Chondrocyte (in vitro differentiated cells): ENCODE measurements at regions not wholly inside any gene's neighbourhood (a gene's known extent, or its start where the extent isn't known, plus 50 kb on each side); places are given as distances from the start of the nearest gene placed in this dataset.

Experiments
- DNase-seq: peaks from one replicate; pipeline ENCODE4 v3.0.0; 2021; ENCODE audit warnings: mixed read lengths, low spot score
- H3K27ac Mint-ChIP-seq: one replicate; pipeline ENCODE4 v1.8.0; 2021; ENCODE audit warnings: mild to moderate bottlenecking, moderate library complexity, mixed read lengths; ENCODE audit not compliant: unreplicated experiment
- H3K27me3 Mint-ChIP-seq: 2 replicates; pipeline ENCODE4 v1.8.0; 2021; ENCODE audit warnings: low read depth, mixed read lengths
- H3K36me3 Mint-ChIP-seq: 2 replicates; pipeline ENCODE4 v1.8.0; 2021; ENCODE audit warnings: low read depth, mixed read lengths
- H3K4me1 Mint-ChIP-seq: 2 replicates; pipeline ENCODE4 v1.8.0; 2021; ENCODE audit warnings: low read depth, mild to moderate bottlenecking, mixed read lengths
- H3K4me3 Mint-ChIP-seq: one replicate; pipeline ENCODE4 v1.8.0; 2021; ENCODE audit warnings: mild to moderate bottlenecking, moderate library complexity, mixed read lengths; ENCODE audit not compliant: unreplicated experiment
- H3K9me3 Mint-ChIP-seq: 2 replicates; pipeline ENCODE4 v1.8.0; 2021; ENCODE audit warnings: low read depth, mixed read lengths
- TF ChIP-seq, protein P1 (sequence below): fragments of 200-600 bp; sonication (generic); IDR thresholded peaks from 2 replicates; pipeline ENCODE4 v1.5.0; 2021; ENCODE audit warnings: antibody characterized with exemption, mild to moderate bottlenecking, moderate library complexity

DNA sequence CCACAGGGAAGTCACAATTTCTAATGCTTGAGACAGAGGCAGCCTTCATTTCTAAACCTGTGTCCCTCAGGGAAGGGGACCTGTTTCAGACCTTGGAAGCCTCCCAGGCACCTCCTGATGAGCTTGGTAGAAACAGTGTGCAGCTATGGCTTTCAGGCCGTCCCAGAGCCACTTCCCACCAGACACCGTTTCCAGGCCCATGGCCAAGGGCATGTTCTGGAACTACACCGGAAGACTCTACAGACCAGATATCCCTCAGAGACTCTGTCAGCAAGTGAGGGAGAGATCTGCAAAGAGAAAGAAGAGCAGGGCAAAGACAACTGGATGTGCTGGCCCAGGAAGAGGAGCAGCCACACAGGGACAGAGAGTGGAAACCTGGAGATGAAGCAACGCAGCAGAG lies 82.2 kb upstream of the HSPA9 start:
- Mint-ChIP-seq H3K9me3 (no peaks in the 10 kb centered on the region), H3K4me1 (peaks cover 3% of the 10 kb centered on the region), H3K4me3 (no peak overlapping the region), H3K27ac (no peak overlapping the region), H3K36me3 (no peaks in the 10 kb centered on the region), H3K27me3 (peaks cover 5% of the 10 kb centered on the region)
- peak; percentile 36 for DNase-seq
- TF ChIP-seq, protein P1, sequence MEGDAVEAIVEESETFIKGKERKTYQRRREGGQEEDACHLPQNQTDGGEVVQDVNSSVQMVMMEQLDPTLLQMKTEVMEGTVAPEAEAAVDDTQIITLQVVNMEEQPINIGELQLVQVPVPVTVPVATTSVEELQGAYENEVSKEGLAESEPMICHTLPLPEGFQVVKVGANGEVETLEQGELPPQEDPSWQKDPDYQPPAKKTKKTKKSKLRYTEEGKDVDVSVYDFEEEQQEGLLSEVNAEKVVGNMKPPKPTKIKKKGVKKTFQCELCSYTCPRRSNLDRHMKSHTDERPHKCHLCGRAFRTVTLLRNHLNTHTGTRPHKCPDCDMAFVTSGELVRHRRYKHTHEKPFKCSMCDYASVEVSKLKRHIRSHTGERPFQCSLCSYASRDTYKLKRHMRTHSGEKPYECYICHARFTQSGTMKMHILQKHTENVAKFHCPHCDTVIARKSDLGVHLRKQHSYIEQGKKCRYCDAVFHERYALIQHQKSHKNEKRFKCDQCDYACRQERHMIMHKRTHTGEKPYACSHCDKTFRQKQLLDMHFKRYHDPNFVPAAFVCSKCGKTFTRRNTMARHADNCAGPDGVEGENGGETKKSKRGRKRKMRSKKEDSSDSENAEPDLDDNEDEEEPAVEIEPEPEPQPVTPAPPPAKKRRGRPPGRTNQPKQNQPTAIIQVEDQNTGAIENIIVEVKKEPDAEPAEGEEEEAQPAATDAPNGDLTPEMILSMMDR = no peak

DNA sequence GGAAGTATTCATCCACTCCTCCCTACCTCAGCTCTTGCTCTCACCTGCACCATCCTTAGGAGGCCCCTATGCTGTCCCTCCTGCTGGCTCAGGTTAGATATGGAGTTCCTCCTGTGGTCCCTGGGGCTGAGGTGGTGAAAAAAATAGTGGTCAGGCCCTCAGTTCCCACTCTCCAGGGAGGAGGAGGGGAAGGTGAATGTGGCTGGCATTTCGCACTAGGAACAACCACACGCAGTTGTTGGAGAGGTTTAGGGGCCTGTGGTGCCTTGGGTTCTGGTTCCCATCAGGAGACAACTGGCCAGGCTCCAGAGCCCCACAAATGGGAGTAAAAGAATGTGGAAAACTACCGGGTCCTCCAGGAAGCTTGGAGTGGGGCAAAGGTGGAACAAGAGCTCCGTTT lies 81.7 kb upstream of the HSPA9 start:
- Mint-ChIP-seq H3K4me1 (peaks cover 3% of the 10 kb centered on the region), H3K36me3 (no peaks in the 10 kb centered on the region), H3K4me3 (no peak overlapping the region), H3K9me3 (no peaks in the 10 kb centered on the region), H3K27me3 (peaks cover 5% of the 10 kb centered on the region), H3K27ac (no peak overlapping the region)
- TF ChIP-seq, protein P1 = no peak
- peak; percentile 15 for DNase-seq

DNA sequence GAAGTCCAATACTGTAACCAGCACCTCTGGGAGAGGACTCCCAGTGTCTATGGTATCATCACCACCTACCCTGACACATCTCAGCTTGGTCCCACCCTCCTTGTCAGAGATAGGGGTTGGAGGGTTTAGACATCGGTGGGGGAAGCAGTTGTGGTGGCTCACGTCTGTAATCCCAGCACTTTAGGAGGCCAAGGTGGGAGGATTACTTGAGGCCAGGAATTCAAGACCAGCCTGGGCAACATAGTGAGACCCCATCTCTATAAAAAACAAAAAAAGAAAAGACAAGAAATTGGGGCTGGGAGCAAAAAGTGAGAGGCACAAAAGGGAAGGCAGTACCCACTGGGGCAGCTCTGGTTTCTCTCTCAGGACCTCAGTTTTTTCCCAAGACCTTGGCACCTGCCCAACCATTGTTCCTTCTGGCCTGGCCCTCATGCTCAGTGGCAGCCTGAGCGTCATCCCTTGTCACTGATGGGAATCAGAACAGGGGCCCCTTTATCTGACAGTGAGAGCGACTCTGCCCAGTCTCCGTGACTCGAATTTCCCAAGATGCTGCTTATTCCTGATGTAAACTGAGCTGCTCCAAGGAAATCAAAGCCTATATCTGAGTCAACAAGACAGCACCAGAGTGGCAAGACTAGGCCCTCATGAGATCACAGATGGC lies 80.5 kb upstream of the HSPA9 start:
- Mint-ChIP-seq H3K4me3 (no peak overlapping the region), H3K9me3 (no peaks in the 10 kb centered on the region), H3K36me3 (no peaks in the 10 kb centered on the region), H3K27ac (no peak overlapping the region), H3K27me3 (peaks cover 9% of the 10 kb centered on the region), H3K4me1 (peaks cover 3% of the 10 kb centered on the region)
- TF ChIP-seq, protein P1 = no peak
- DNase-seq = peak; percentile 27

DNA sequence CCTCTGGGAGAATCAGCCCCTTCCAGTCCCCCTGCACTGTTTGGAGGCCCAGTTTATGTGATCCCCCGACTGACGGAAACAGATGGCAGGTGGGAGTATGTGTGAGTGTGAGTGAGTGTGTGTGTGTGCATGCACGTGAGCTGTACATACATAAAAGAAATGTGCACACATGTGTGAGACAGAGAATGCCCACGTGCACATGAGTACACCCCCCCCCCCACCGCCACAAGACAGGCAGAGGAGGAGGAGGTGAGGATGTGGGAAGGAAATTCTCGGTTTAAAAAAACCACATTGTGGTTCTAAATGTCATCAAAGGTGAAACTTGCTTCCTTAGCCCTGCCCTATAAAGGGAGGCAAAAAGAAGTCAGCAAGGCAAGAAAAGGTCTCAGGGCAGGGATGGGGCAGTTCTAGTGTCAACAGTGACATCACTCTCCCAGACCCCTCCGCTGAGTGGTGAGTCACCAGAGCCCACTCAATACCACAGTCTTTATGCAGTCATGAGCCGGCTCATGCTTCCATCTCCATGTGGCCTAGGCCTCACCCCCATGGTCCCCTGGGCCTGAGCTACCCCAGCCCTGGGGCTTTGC lies 79.2 kb upstream of the HSPA9 start:
- H3K4me1 Mint-ChIP-seq = peaks cover 3% of the 10 kb centered on the region
- H3K27me3 Mint-ChIP-seq = peaks cover 13% of the 10 kb centered on the region
- H3K27ac Mint-ChIP-seq = peak overlapping the region; percentile 20

DNA sequence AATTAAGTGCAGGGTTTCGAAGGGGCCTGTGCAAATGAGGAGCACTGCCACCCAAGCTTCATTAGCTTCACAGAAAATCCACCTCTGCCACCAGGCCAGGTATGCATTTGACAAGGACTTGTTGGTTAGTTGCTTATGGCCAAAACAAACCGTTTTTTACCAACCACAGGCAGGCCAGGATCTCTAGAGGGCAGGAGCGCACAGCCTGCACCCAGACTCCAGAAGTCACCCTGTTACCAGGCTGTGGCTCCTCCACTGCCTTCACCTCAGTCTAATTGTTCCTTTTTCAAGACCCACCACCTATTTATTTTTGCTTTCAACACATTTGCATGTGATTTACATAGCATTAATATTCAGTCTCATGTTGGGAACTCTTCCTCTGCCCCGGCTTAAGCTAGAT lies 78.3 kb upstream of the HSPA9 start:
- TF ChIP-seq, protein P1 = peak; percentile 62
- DNase-seq = no peak
- Mint-ChIP-seq H3K4me1 (peaks cover 3% of the 10 kb centered on the region), H3K9me3 (no peaks in the 10 kb centered on the region), H3K27me3 (peaks cover 10% of the 10 kb centered on the region), H3K27ac (no peak overlapping the region), H3K36me3 (no peaks in the 10 kb centered on the region), H3K4me3 (no peak overlapping the region)

More for the DNA sequence above, 79.2 kb upstream of the HSPA9 start:
- no peak for DNase-seq
- H3K4me3 Mint-ChIP-seq = no peak overlapping the region
- no peaks in the 10 kb centered on the region for H3K36me3 Mint-ChIP-seq
- TF ChIP-seq, protein P1 = no peak
- H3K9me3 Mint-ChIP-seq = no peaks in the 10 kb centered on the region
